ENCODE measurements at regions not wholly inside any gene's neighbourhood (a gene's known extent, or its start where the extent isn't known, plus 50 kb on each side); places are given as distances from the start of the nearest gene placed in this dataset.

- TF ChIP-seq POLR2A (IDR thresholded peaks at IDR 0.05; ENCODE audit: low read depth, low read length) (no peak), FOS (IDR thresholded peaks at IDR 0.05; ENCODE audit: borderline replicate concordance, insufficient read depth, low read length) (no peak)
These were observed 923.8 kb upstream of the EEF2KMT start for GRCh38 chr16:6021276-6021943.
